GM23338 (cell line): ENCODE measurements at regions not wholly inside any gene's neighbourhood (a gene's known extent, or its start where the extent isn't known, plus 50 kb on each side); places are given as distances from the start of the nearest gene placed in this dataset.

Experiments used
- ATAC-seq: fragments of 200-7000 bp; cut with Tn5 transposase; 3 replicates; pipeline ENCODE4 v1.9.1; 2020
- DNase-seq: peaks from one replicate; pipeline ENCODE4 v3.0.0-alpha.2; 2015; ENCODE audit warnings: low spot score
- H2AFZ ChIP-seq: fragments of 200-600 bp; sonication (generic); 2 replicates; pipeline ENCODE4 v1.8.0; 2016; ENCODE audit warnings: antibody characterized with exemption, mild to moderate bottlenecking, moderate library complexity
- H3F3A ChIP-seq: fragments of 200-600 bp; sonication (generic); replicated peaks from 2 replicates; pipeline ENCODE4 v1.8.0; 2017; ENCODE audit warnings: antibody characterized with exemption, mixed run types, low read depth
- H3K27ac ChIP-seq: fragments of 200-600 bp; sonication (generic); 2 replicates; pipeline ENCODE4 v1.6.1; 2016; ENCODE audit warnings: low read depth
- H3K27me3 ChIP-seq: fragments of 200-600 bp; sonication (generic); 2 replicates; pipeline ENCODE4 v1.8.0; 2016; ENCODE audit warnings: mild to moderate bottlenecking, mixed run types, moderate library complexity; ENCODE audit not compliant: insufficient read depth
- H3K36me3 ChIP-seq: fragments of 200-600 bp; sonication (generic); 2 replicates; pipeline ENCODE4 v1.8.0; 2016; ENCODE audit warnings: mild to moderate bottlenecking; ENCODE audit not compliant: insufficient read depth
- H3K4me1 ChIP-seq: fragments of 200-600 bp; sonication (generic); 2 replicates; pipeline ENCODE4 v1.8.0; 2016; ENCODE audit warnings: mild to moderate bottlenecking, moderate library complexity; ENCODE audit not compliant: insufficient read depth
- H3K4me2 ChIP-seq: fragments of 200-600 bp; sonication (generic); 2 replicates; pipeline ENCODE4 v1.7.1; 2017; ENCODE audit warnings: mixed run types
- H3K4me3 ChIP-seq: fragments of 200-600 bp; sonication (generic); 2 replicates; pipeline ENCODE4 v1.6.1; 2016; ENCODE audit warnings: mixed run types
- H3K79me2 ChIP-seq: fragments of 200-600 bp; sonication (generic); replicated peaks from 2 replicates; pipeline ENCODE4 v1.8.0; 2017; ENCODE audit warnings: mild to moderate bottlenecking; ENCODE audit not compliant: insufficient read depth
- H3K9me2 ChIP-seq: fragments of 200-600 bp; sonication (generic); 2 replicates; pipeline ENCODE4 v1.8.0; 2017; ENCODE audit not compliant: insufficient read depth
- H4K20me1 ChIP-seq: fragments of 200-600 bp; sonication (generic); replicated peaks from 2 replicates; pipeline ENCODE4 v1.8.0; 2017; ENCODE audit warnings: mild to moderate bottlenecking; ENCODE audit not compliant: insufficient read depth
- H3K27ac Mint-ChIP-seq: 2 replicates; pipeline ENCODE4 v1.8.0; 2020; ENCODE audit warnings: inconsistent platforms, mild to moderate bottlenecking, moderate library complexity, mixed read lengths
- H3K27me3 Mint-ChIP-seq: 3 replicates; pipeline ENCODE4 v1.8.0; 2022; ENCODE audit warnings: low read depth, mild to moderate bottlenecking, moderate library complexity, mixed read lengths, inconsistent platforms; ENCODE audit not compliant: insufficient read depth, poor library complexity
- H3K36me3 Mint-ChIP-seq: 3 replicates; pipeline ENCODE4 v1.8.0; 2021; ENCODE audit warnings: low read depth, mild to moderate bottlenecking, inconsistent platforms, moderate library complexity, mixed read lengths
- H3K4me1 Mint-ChIP-seq: 3 replicates; pipeline ENCODE4 v1.8.0; 2020; ENCODE audit warnings: mild to moderate bottlenecking, inconsistent platforms, mixed read lengths
- H3K4me3 Mint-ChIP-seq: 3 replicates; pipeline ENCODE4 v1.8.0; 2021; ENCODE audit warnings: moderate library complexity, mild to moderate bottlenecking, inconsistent platforms, mixed read lengths
- H3K9me3 Mint-ChIP-seq: 3 replicates; pipeline ENCODE4 v1.8.0; 2020; ENCODE audit warnings: moderate library complexity, mild to moderate bottlenecking, inconsistent platforms, mixed read lengths
- CREB1 ChIP-seq: fragments of 250-450 bp; sonication (Bioruptor Pico); IDR thresholded peaks from 2 replicates; pipeline ENCODE4 v1.5.0; 2020; ENCODE audit warnings: low read depth, mild to moderate bottlenecking, moderate library complexity
- EZH2 ChIP-seq: fragments of 200-600 bp; sonication (generic); IDR thresholded peaks from one replicate; pipeline ENCODE4 v1.8.0; 2017; ENCODE audit warnings: antibody characterized with exemption, mild to moderate bottlenecking, low read depth; ENCODE audit not compliant: unreplicated experiment
- EZH2phosphoT487 ChIP-seq: fragments of 200-600 bp; sonication (generic); IDR thresholded peaks from one replicate; pipeline ENCODE4 v1.8.1; 2018; ENCODE audit warnings: antibody characterized with exemption; ENCODE audit not compliant: unreplicated experiment
- JUNB ChIP-seq: IDR thresholded peaks from one replicate; pipeline ENCODE4 v1.6.1; 2016; ENCODE audit warnings: antibody characterized with exemption; ENCODE audit not compliant: unreplicated experiment
- NANOG ChIP-seq: IDR thresholded peaks from 2 replicates; pipeline ENCODE4 v1.6.1; 2016; ENCODE audit warnings: antibody characterized with exemption, borderline replicate concordance
- POLR2AphosphoS5 ChIP-seq: IDR thresholded peaks from 2 replicates; pipeline ENCODE4 v1.6.1; 2016; ENCODE audit warnings: antibody characterized with exemption, low read depth
- STAT1 ChIP-seq: IDR thresholded peaks from one replicate; pipeline ENCODE4 v1.6.1; 2016; ENCODE audit warnings: antibody characterized with exemption; ENCODE audit not compliant: unreplicated experiment
- ZNF114 ChIP-seq: fragments of 250-450 bp; sonication (Bioruptor Pico); IDR thresholded peaks from 2 replicates; pipeline ENCODE4 v1.5.0; 2020; ENCODE audit warnings: mild to moderate bottlenecking, moderate library complexity
- ZNF331 ChIP-seq: fragments of 250-450 bp; sonication (Bioruptor Pico); IDR thresholded peaks from 2 replicates; pipeline ENCODE4 v1.5.0; 2020; ENCODE audit warnings: low read depth, mild to moderate bottlenecking, moderate library complexity
- TF ChIP-seq, protein P1 (sequence below): IDR thresholded peaks from one replicate; pipeline ENCODE4 v1.6.1; 2018; ENCODE audit warnings: antibody characterized with exemption; ENCODE audit not compliant: unreplicated experiment
- TF ChIP-seq, protein P2 (sequence below): IDR thresholded peaks from 2 replicates; pipeline ENCODE4 v1.6.1; 2016; ENCODE audit warnings: antibody characterized with exemption
- TF ChIP-seq, protein P3 (sequence below), 2 experiments: fragments of 200-600 bp in 1 of 2; sonication (generic) in 1 of 2; conservative IDR thresholded peaks; 2 replicates each; pipeline versions ENCODE4 v1.5.1 to v1.6.1; 2016 to 2017; ENCODE audit warnings: antibody characterized with exemption in 2 of 2, low read depth in 2 of 2, mild to moderate bottlenecking in 2 of 2, moderate library complexity in 1 of 2
- TF ChIP-seq, protein P4 (sequence below): fragments of 250-450 bp; sonication (Bioruptor Pico); IDR thresholded peaks from 2 replicates; pipeline ENCODE4 v1.5.0; 2020; ENCODE audit warnings: mild to moderate bottlenecking, moderate library complexity

DNA sequence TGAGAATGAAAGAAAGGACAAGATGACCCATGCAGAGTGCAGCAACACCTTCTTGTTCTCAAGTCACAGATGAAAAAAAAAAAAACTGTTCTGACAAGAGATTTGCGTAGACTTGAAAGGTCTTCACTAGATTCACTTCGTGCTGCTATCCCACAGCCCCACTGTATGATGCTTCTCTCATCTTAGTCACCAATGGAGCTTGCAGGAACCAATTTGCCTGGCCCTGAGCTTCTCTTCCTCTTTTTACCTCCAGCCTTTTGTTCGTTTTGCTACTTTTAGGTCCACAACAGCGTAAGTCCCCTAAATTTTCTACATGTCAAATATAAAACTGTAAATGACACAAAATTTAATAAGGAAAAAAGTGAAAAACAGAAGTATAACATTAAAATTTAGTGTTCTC, 107.9 kb upstream of the NAP1L1 start:
- Mint-ChIP-seq H3K9me3 (peaks cover 2% of the 10 kb centered on the region; the same call in 1 of the 3 replicates), H3K36me3 (no peaks in the 10 kb centered on the region), H3K4me3 (no peak overlapping the region), H3K4me1 (peaks cover 5% of the 10 kb centered on the region; the same call in 2 of the 3 replicates), H3K27ac (no peak overlapping the region), H3K27me3 (peaks cover 4% of the 10 kb centered on the region)
- no peak overlapping the region for H2AFZ ChIP-seq
- no peak overlapping the region for H3K4me3 ChIP-seq
- no peak for DNase-seq
- no peaks in the 10 kb centered on the region for H3F3A ChIP-seq
- ATAC-seq = no peak
- H3K9me2 ChIP-seq = peaks cover 11% of the 10 kb centered on the region; the same call in 1 of the 2 replicates
- no peaks in the 10 kb centered on the region for H4K20me1 ChIP-seq
- H3K4me2 ChIP-seq = no peak overlapping the region
- no peaks in the 10 kb centered on the region for H3K36me3 ChIP-seq
- TF ChIP-seq JUNB = no peak
- no peak for TF ChIP-seq ZNF331 (CRISPR knock-in tag)
- TF ChIP-seq, protein P1, sequence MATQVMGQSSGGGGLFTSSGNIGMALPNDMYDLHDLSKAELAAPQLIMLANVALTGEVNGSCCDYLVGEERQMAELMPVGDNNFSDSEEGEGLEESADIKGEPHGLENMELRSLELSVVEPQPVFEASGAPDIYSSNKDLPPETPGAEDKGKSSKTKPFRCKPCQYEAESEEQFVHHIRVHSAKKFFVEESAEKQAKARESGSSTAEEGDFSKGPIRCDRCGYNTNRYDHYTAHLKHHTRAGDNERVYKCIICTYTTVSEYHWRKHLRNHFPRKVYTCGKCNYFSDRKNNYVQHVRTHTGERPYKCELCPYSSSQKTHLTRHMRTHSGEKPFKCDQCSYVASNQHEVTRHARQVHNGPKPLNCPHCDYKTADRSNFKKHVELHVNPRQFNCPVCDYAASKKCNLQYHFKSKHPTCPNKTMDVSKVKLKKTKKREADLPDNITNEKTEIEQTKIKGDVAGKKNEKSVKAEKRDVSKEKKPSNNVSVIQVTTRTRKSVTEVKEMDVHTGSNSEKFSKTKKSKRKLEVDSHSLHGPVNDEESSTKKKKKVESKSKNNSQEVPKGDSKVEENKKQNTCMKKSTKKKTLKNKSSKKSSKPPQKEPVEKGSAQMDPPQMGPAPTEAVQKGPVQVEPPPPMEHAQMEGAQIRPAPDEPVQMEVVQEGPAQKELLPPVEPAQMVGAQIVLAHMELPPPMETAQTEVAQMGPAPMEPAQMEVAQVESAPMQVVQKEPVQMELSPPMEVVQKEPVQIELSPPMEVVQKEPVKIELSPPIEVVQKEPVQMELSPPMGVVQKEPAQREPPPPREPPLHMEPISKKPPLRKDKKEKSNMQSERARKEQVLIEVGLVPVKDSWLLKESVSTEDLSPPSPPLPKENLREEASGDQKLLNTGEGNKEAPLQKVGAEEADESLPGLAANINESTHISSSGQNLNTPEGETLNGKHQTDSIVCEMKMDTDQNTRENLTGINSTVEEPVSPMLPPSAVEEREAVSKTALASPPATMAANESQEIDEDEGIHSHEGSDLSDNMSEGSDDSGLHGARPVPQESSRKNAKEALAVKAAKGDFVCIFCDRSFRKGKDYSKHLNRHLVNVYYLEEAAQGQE = no peak
- TF ChIP-seq ZNF114 (CRISPR knock-in tag) = no peak
- TF ChIP-seq EZH2 = no peak
- TF ChIP-seq EZH2phosphoT487 = no peak
- TF ChIP-seq, protein P2, sequence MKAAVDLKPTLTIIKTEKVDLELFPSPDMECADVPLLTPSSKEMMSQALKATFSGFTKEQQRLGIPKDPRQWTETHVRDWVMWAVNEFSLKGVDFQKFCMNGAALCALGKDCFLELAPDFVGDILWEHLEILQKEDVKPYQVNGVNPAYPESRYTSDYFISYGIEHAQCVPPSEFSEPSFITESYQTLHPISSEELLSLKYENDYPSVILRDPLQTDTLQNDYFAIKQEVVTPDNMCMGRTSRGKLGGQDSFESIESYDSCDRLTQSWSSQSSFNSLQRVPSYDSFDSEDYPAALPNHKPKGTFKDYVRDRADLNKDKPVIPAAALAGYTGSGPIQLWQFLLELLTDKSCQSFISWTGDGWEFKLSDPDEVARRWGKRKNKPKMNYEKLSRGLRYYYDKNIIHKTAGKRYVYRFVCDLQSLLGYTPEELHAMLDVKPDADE = no peak
- TF ChIP-seq, protein P3, sequence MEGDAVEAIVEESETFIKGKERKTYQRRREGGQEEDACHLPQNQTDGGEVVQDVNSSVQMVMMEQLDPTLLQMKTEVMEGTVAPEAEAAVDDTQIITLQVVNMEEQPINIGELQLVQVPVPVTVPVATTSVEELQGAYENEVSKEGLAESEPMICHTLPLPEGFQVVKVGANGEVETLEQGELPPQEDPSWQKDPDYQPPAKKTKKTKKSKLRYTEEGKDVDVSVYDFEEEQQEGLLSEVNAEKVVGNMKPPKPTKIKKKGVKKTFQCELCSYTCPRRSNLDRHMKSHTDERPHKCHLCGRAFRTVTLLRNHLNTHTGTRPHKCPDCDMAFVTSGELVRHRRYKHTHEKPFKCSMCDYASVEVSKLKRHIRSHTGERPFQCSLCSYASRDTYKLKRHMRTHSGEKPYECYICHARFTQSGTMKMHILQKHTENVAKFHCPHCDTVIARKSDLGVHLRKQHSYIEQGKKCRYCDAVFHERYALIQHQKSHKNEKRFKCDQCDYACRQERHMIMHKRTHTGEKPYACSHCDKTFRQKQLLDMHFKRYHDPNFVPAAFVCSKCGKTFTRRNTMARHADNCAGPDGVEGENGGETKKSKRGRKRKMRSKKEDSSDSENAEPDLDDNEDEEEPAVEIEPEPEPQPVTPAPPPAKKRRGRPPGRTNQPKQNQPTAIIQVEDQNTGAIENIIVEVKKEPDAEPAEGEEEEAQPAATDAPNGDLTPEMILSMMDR (conservative IDR thresholded peaks at IDR 0.05; ENCODE audit: low read depth in 2 of 2) = no peak
- no peak for TF ChIP-seq POLR2AphosphoS5
- TF ChIP-seq, protein P4, sequence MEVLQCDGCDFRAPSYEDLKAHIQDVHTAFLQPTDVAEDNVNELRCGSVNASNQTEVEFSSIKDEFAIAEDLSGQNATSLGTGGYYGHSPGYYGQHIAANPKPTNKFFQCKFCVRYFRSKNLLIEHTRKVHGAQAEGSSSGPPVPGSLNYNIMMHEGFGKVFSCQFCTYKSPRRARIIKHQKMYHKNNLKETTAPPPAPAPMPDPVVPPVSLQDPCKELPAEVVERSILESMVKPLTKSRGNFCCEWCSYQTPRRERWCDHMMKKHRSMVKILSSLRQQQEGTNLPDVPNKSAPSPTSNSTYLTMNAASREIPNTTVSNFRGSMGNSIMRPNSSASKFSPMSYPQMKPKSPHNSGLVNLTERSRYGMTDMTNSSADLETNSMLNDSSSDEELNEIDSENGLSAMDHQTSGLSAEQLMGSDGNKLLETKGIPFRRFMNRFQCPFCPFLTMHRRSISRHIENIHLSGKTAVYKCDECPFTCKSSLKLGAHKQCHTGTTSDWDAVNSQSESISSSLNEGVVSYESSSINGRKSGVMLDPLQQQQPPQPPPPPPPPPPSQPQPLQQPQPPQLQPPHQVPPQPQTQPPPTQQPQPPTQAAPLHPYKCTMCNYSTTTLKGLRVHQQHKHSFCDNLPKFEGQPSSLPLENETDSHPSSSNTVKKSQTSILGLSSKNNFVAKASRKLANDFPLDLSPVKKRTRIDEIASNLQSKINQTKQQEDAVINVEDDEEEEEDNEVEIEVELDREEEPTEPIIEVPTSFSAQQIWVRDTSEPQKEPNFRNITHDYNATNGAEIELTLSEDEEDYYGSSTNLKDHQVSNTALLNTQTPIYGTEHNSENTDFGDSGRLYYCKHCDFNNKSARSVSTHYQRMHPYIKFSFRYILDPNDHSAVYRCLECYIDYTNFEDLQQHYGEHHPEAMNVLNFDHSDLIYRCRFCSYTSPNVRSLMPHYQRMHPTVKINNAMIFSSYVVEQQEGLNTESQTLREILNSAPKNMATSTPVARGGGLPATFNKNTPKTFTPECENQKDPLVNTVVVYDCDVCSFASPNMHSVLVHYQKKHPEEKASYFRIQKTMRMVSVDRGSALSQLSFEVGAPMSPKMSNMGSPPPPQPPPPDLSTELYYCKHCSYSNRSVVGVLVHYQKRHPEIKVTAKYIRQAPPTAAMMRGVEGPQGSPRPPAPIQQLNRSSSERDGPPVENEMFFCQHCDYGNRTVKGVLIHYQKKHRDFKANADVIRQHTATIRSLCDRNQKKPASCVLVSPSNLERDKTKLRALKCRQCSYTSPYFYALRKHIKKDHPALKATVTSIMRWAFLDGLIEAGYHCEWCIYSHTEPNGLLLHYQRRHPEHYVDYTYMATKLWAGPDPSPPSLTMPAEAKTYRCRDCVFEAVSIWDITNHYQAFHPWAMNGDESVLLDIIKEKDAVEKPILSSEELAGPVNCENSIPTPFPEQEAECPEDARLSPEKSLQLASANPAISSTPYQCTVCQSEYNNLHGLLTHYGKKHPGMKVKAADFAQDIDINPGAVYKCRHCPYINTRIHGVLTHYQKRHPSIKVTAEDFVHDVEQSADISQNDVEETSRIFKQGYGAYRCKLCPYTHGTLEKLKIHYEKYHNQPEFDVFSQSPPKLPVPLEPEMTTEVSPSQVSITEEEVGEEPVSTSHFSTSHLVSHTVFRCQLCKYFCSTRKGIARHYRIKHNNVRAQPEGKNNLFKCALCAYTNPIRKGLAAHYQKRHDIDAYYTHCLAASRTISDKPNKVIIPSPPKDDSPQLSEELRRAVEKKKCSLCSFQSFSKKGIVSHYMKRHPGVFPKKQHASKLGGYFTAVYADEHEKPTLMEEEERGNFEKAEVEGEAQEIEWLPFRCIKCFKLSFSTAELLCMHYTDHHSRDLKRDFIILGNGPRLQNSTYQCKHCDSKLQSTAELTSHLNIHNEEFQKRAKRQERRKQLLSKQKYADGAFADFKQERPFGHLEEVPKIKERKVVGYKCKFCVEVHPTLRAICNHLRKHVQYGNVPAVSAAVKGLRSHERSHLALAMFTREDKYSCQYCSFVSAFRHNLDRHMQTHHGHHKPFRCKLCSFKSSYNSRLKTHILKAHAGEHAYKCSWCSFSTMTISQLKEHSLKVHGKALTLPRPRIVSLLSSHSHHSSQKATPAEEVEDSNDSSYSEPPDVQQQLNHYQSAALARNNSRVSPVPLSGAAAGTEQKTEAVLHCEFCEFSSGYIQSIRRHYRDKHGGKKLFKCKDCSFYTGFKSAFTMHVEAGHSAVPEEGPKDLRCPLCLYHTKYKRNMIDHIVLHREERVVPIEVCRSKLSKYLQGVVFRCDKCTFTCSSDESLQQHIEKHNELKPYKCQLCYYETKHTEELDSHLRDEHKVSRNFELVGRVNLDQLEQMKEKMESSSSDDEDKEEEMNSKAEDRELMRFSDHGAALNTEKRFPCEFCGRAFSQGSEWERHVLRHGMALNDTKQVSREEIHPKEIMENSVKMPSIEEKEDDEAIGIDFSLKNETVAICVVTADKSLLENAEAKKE (CRISPR knock-in tag) = no peak
- TF ChIP-seq CREB1 (CRISPR knock-in tag) = no peak
- no peak for TF ChIP-seq NANOG
- TF ChIP-seq STAT1 = no peak
- H3K4me1 ChIP-seq = no peaks in the 10 kb centered on the region
- H3K79me2 ChIP-seq = no peaks in the 10 kb centered on the region
- no peaks in the 10 kb centered on the region for H3K27me3 ChIP-seq
- H3K27ac ChIP-seq = no peak overlapping the region
